NCI-H128 (cell line): ENCODE measurements at regions not wholly inside any gene's neighbourhood (a gene's known extent, or its start where the extent isn't known, plus 50 kb on each side); places are given as distances from the start of the nearest gene placed in this dataset.
"Not testable (repeated sequence)": the region's sequence is repeated elsewhere in the genome, so short reads cannot be mapped to it uniquely, and the experiment has no call there.

ENCODE experiments used
- DNase-seq: peaks from one replicate; lab custom pipeline; 2025; ENCODE audit not compliant: unreplicated experiment; lab: John Stamatoyannopoulos, UW

DNA sequence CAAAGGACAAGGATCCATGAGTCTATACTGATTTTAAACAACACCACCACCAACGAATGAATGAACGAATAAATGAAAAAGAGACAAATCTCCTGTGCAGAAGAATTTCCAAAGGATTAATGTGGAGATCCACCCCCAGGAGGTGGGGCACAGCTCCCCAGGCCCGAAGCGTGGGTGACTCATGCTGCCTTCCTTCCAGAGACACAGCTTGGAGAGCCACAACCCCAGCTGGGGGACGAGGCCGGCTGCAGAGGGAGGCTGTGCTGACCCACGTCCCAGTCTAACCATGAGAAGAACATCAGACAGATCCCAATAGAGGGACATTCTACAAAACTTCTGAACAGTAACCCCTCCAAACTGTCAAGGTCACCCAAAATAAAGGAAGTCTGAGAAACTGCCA lies 557.3 kb upstream of the SALL3 start:
- DNase-seq, result no peak

DNA sequence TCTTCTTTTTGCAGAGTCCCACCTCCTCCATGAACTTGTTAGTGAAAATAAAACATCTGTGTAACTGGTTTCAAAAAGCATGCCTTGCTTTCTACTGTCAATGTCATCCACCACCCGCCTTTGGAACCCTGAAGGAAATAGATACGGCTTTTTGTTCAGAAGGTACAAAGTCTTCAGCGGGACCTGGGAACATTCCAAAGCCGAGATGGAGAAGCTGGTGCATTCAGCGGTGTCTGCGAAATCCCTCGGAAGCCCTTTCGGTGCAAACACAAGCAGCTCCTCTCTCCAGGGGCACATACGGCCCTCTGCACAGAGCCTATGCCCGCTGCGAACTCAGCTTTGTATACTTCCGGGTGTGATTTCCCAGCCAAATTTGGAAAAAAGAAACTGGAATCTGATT lies 555.8 kb upstream of the SALL3 start:
- DNase-seq, result no peak

DNA sequence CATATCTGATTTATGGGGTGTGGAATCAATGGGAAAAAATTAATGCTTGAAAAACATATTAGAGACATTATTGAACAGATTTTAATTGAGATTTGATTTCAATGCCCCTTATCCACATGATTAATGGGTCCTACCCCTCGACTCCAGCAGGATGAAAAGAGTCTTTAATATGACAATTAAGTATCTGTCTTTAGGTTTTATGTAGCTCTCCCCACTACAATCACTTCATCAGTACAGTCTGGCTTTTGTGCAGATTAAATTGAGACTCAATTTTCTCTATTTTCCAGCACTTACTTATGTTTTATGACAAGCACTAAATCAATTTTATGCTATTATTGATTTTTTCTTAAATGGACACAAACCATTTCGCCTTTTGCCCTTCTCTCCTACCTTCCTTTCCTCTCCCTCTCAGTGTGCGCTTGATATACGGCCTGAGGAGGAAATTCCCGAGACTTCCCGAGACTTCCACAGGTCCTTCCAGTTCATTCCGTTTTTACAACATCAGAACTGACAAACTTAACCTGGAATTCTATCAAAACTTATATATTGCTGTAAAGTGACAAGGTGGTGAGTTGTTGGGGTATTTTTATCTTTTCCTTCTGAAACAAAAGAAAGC lies 555.1 kb upstream of the SALL3 start:
- no peak for DNase-seq

DNA sequence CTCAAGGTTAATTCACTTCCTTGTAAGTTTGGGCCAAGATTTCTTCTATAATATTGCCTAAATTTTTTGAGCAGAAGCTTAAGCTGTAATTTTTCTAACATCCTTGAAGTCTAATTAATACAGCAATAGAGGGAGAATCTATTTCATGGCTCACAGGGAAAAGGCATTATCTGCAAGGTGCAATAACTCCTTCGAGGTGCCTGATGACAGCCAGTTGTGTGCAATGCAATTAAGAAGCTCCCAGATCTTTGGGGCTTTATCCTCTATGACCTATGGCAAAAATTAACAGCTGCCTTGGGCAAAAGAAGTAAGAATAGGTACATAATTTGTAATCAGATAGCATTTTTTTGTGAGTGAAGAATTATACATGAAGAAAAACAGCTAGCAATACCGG lies 554.6 kb upstream of the SALL3 start:
- DNase-seq, result no peak

DNA sequence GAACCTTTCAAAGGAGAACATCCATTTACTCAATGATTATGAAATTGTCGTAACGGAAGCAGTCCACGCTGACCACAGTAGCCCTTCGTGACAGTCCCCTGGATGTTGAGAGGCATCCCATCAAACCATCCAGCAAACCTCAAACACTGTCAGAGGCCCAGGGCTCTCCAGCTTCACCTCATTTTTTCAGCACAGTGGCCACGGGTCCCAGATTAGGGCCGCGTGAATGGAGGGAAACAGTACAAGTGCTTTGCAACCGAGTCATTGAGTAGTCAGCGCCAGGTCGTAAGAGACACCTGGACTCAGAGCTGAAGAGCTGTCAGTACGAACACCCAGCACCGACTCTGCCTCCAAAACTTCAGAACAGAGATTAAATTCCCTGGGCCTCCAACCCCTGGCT lies 552.5 kb upstream of the SALL3 start:
- DNase-seq, result no peak

DNA sequence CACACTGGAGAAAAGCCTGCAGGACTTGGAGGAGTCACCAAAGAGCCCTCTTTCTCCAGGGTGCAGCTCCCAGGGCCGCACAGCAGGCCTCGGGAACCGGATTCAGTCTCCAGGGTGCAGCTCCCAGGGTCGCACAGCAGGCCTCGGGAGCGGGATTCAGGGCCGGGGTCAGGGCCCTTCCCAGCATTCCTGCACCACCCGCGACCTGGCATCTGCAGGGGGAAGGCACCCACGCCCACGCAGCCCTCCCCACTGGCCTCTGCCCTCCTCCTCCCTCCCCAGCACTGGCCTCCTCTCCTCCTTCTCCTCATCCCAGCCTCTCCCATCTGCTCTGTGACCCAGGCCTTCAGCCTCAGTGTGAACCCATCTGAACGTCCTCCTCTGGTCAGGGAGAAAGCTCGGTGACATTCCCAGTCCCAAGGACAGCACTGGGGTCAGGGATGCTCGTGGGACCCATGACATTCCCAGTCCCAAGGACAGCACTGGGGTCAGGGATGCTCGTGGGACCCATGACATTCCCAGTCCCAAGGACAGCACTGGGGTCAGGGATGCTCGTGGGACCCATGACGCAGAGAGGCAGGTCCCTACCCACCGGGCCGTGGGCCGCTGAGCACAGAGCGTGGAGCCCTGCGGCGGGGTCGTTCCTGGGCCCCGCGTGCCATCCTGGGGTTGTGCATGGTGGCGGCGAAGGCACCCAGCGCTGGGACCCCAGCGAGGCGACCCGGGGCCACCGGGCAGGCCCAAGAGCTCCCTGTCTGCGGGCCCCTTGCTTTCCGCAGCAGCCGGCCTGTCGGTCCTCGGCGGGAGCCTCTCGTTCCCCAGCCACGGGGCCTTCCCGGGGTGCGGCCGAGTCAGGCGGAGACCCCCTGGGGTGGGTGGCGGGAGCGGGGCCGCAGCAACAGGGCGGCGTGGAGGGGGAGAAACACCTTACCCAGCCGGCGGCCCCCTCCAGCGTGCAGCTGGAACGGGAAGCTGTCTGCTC lies 550.2 kb upstream of the SALL3 start:
- DNase-seq, result no peak

DNA sequence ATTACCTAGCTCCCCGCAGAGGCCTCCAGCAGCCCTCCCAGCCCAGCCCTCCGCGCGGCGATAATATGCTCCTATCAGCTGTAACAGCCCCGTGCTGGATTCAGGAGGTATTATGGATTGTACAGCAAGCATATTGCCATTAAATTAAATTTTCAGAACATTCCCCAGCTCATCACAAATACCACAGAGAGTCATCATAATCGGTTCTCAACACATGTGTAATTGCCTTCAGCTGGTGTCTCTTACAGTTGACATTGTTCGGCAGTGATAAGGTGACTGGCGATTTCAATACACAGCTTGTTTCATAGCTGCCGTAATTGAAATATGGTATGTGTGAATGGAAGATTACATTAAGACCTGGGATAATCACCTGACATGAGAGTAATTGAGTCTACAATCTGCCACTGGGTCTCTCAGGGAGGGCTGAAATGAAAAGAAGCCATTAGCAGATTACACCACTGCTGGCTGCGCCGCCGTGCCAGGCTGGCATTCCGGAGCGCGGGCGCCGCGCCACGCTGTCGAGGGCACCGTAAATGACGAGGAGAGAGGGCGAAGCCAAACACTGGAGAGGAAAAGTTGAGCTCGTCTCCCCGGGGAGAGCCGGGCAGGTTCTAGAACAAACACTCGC lies 549.4 kb upstream of the SALL3 start:
- DNase-seq, result peak; percentile 92

DNA sequence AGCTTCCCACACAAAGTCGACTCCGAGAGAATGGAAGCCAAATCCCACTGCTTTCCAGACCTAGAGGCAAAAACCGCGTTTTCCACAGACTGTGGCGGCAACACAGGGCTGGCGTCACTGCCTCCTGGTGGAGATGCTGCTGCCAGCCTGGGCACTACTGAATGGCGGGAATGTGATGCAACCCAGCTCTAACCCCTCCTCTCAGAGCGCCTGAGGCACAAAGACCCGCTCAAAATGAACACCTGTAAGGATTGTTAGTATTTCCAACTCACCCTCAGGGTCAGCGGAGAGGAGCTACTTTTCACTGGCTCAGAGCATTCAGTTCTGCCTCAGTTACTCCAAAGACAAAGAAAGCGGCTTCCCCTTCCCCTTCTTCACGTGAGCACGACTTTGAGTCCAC lies 548.0 kb upstream of the SALL3 start:
- DNase-seq, result no peak

DNA sequence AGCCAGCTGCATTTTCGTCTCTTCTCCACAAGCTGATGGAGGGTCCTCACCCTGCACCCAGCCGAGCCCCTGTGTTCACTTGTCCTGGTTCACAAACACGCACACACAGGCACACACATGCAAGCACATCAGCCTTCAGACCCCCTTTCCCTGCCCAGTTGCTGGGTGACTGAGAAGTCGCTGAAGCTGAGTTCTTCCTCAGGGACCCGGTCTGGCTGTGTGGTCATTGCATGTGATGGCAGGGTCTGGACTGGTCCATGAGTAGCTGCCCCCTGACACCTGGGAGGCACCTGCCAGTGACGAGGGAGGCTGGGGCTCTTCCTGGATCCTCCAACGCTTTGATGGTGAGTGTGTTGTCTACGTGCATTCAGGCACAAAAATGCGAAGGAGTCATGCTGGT lies 546.1 kb upstream of the SALL3 start:
- DNase-seq, result no peak

DNA sequence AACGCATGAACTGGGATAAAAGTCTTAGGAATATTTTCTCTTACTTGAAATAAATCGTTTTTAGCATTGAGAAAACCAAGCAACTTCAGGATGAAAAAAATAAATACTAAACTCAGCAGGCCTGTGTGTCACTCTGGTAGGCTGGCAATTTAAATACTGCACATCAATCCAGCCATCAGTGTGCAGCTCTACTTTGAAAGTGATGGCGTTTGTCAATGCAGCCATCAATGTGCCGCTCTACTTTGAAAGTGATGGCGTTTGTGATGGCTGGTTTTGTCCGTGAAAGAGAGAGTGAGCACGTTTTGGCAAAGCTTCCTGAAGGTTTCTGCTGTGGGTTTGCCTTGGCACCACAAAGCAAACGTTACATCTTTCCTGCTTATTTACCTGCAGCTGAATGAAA lies 543.5 kb upstream of the SALL3 start:
- DNase-seq, result no peak

DNA sequence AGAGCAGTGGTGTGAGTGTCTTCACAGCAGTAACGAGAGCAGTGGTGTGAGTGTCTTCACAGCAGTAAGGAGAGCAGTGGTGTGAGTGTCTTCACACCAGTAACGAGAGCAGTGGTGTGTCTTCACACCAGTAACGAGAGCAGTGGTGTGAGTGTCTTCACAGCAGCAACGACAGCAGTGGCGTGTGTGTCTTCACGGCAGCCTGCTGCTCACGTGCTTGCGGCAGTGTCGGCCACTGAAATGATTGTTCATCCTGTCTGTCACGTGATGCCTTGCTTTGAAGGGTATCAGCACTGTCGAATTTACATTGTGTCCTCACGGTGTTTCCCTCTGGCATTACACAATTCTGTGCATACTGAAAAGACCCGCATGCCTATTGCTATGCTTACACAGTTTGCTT lies 541.4 kb upstream of the SALL3 start:
- DNase-seq, result not testable (repeated sequence)

DNA sequence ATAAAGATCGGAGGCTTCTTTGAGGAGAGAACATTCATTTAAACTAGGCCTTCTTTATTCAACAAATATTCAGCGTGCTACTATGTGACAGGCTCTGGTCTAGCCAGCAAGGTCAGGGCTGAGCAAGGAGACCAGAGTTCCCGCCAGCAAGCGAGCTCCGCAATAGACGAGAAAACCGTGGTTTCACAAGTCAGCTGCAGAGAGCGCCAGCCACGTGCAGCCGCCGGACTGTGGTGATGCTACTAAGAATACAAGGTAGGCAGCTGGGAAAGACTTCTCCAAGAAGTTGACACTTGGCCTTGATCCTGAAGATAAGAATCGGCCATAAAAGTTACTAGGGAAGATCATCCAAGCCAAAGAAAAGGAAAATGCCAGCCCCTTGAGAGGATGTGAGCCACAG lies 533.7 kb upstream of the SALL3 start:
- DNase-seq, result no peak

DNA sequence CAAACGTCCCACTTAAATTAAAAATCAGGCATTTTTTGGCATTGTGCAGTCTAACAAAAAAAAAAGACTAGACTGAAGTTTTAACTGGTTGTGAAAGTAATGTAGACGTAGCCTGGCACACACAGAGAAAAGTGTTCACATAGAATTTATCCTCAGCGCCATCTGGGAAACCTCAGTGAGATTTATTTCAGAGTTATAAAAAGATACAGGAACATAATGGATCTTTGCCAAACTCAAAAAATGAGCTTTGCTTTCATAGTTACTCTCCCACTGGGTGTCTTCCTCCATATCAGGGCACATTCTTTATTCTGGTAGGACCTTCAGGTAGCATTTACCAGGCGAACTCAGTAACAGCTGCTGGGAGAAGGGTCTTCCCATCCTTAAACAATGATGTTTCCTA lies 532.4 kb upstream of the SALL3 start:
- no peak for DNase-seq

DNA sequence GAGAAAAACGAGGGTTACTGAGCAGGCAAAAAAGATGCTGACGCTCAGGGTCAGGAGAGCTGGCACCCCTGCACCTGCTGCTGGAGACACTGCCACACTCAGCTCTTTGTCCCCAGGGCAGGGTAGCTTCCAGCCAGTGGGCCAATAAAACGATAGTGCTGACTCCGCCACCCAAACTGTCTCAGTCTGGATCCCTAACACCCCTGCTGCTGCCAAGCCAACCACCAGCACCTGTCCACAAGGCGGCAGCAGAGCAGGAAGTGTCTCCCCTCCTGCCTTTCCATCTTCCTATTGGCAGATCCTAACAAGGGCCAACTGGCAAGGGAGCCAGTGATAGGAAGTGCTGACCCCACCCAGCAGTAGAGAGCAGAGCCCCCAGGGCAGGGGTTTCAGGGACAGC lies 531.5 kb upstream of the SALL3 start:
- DNase-seq, result no peak

DNA sequence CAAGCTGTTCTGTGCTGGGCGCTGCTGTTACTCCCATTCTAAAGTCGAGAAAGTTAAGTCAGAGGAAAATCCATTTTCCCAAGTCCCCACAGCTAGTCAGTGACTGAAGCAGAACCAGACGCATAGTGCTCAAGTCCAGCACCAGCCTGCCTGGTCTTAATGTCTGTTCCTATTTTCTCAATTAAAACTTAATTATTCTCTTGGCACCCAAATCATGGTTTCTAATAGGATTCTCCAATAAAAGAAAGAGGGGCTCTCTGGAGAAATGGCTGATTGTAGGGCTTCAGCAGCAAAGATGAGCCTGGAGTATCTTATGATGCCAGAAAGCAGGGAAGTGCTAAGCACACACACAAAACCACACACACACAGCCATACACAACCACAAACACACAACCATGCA lies 531.0 kb upstream of the SALL3 start:
- DNase-seq, result no peak

DNA sequence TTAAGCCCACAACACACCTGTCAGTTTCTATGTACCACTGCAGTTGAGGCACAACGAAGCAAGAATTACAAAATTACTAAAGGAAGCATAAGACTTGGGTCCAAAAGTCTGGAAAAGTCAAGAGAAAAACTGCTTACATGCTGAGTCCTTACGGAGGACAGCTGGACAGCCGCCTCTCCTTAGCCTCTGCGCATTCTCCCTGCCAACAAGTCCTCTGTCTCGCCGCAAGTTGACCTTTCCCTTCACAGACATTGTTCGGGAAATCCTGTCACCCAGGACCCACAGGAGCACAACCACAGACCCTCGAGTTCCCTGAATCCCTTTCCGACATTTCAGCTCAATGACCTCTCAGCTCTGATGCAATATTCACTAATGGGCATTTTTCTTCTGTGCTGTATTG lies 525.4 kb upstream of the SALL3 start:
- no peak for DNase-seq

DNA sequence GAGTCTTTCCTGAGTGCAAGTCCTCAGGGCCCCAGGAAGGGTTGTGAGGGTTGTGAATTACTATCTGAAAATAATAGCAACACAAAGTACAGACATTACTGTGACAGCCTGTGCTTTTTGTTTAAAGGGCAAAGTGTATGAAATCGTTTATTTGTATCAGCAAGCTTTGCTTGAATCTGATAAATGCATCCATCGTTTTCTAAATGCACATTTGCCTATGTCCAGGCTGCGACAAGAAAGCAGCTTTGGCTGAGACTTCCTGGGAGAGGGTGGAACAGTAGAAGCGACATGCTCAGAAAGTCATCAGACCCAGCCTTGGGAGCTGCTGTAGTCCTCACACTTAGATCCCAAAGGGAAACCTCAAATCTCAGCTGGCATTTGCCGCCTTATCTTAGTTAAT lies 524.2 kb upstream of the SALL3 start:
- no peak for DNase-seq

DNA sequence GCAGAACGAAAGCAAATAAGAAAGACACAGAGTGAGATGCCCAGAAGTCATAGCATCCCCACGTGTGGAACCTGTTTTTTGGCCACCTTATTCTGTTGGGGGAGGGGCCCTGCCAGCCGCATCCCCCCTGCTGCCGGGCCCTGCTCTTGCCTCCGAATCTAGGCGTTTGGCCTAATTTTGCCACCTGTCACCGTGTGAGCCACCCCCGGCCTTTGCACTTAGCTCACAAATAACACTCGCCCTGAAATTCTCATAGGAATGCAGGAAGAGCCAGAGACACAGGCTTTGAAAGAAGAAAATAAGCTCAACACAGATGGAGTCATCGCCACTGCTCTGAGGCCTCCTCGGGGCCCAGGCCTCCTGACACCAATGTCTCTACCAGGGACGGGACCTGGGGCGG lies 522.6 kb upstream of the SALL3 start:
- DNase-seq, result no peak

DNA sequence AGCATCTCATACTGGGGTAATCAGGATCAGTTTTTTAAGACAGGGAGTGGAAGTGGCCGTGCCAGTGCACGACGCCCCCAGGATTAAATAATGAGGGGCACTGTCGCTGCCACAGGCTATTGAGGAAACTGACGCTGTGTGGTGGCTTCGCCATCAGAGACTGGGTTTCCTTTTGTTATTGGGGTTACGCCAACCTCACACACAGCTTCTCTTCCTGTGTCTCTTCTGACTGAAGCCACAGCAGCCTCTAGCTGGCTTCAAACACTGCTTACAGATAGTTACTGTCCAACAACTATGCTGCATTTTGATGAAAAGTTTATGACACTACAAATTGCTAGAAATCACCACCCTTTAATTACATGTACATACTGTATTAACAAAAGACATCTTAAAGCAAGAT lies 521.9 kb upstream of the SALL3 start:
- DNase-seq, result no peak

DNA sequence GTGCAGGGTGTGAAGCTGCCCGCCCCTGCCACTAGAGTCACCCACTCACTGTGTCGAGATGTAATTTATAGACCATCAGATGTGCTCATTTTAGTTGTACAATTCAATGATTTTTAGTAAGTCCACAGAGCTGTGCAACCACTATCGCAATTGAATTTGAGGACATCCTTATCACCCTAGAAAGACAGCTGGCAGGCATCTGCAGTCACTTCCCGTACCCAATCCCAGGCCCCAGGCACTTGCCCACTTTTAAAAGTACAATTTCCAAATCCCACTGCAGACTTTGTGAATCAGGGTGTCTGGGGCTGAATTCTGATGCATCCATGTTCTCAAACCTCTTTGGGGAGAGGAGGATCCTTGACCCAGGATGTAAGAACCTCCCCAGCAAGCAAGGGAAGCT lies 521.3 kb upstream of the SALL3 start:
- no peak for DNase-seq

DNA sequence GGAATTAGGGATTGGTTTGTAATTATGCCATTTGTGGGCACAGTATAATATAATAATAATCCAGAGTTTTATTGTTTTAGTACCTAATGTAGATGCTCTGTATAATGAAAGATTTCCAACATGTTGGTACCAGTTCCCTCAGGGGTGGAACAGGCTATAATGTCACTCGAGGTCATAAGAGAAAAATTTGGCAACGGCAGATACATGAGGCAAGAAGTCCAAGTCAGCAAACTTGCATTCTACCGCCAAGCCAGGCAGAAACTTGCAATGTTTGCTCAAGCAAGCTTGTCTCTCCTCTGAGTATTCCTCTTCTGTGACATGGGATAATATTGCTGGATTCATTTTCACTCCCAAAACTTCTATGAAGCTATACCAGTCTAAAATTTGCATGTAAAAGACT lies 520.0 kb upstream of the SALL3 start:
- DNase-seq, result no peak

DNA sequence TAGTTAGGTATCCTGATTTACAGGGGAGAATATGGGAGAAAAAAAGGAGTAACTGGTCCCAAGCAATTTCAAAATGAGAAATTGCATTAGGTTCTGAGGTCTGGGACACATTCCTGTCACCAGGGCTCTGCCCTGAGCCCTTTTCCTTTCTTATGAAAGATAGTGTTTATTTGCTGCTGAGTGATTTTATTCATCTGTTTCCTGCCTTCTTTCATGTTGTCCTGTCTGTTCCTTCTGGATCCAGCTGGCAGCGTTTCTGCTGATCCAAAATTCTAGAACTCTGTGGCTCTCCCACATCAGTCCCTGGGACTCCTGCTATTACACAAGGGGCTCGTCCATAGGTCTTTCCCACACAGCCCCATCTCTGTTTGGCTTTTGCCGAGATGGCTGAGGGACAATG lies 519.1 kb upstream of the SALL3 start:
- DNase-seq, result no peak
